ENCODE measurements at regions not wholly inside any gene's neighbourhood (a gene's known extent, or its start where the extent isn't known, plus 50 kb on each side); places are given as distances from the start of the nearest gene placed in this dataset.

- DNase-seq = no peak
- in situ Hi-C loops (cut with HindIII; ENCODE audit: low pct_ligation_motif_present, low sequenced_read_pairs) = no loop called here
- Histone ChIP-seq H3K27me3 (replicated peaks) (no peaks in the 10 kb centered on the region), H3K27ac (no peak overlapping the region), H3K4me3 (ENCODE audit: low read depth, low read length) (no peak overlapping the region), H3K36me3 (replicated peaks) (no peaks in the 10 kb centered on the region)
- TF ChIP-seq, protein P1, sequence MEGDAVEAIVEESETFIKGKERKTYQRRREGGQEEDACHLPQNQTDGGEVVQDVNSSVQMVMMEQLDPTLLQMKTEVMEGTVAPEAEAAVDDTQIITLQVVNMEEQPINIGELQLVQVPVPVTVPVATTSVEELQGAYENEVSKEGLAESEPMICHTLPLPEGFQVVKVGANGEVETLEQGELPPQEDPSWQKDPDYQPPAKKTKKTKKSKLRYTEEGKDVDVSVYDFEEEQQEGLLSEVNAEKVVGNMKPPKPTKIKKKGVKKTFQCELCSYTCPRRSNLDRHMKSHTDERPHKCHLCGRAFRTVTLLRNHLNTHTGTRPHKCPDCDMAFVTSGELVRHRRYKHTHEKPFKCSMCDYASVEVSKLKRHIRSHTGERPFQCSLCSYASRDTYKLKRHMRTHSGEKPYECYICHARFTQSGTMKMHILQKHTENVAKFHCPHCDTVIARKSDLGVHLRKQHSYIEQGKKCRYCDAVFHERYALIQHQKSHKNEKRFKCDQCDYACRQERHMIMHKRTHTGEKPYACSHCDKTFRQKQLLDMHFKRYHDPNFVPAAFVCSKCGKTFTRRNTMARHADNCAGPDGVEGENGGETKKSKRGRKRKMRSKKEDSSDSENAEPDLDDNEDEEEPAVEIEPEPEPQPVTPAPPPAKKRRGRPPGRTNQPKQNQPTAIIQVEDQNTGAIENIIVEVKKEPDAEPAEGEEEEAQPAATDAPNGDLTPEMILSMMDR (IDR thresholded peaks at IDR 0.05; ENCODE audit: low read depth, low read length, missing control alignments) = no peak
These were observed 61.6 kb downstream of the MSX1 start for GRCh38 chr4:4921077-4921476.

- Histone ChIP-seq H3K36me3 (replicated peaks) (no peaks in the 10 kb centered on the region), H3K27ac (no peak overlapping the region), H3K27me3 (replicated peaks) (no peaks in the 10 kb centered on the region), H3K4me3 (ENCODE audit: low read depth, low read length) (no peak overlapping the region)
- in situ Hi-C loops (cut with HindIII; ENCODE audit: low pct_ligation_motif_present, low sequenced_read_pairs) = no loop called here
- TF ChIP-seq, protein P1 (IDR thresholded peaks at IDR 0.05; ENCODE audit: low read depth, low read length, missing control alignments) = no peak
- no peak for DNase-seq
These were observed 63.0 kb downstream of the MSX1 start for GRCh38 chr4:4922441-4922840.

- H3K4me3 ChIP-seq (ENCODE audit: low read depth, low read length) = no peak overlapping the region
- TF ChIP-seq, protein P1 (IDR thresholded peaks at IDR 0.05; ENCODE audit: low read depth, low read length, missing control alignments) = no peak
- in situ Hi-C loops (cut with HindIII; ENCODE audit: low pct_ligation_motif_present, low sequenced_read_pairs) = no loop called here
- H3K27ac ChIP-seq = no peak overlapping the region
- H3K36me3 ChIP-seq (replicated peaks) = no peaks in the 10 kb centered on the region
- no peak for DNase-seq
- no peaks in the 10 kb centered on the region for H3K27me3 ChIP-seq (replicated peaks)
These were observed 63.7 kb downstream of the MSX1 start for GRCh38 chr4:4923201-4923600.

GRCh38 chr4:4930677-4931076 is 71.2 kb downstream of the MSX1 start:
- in situ Hi-C loops (cut with HindIII; ENCODE audit: low pct_ligation_motif_present, low sequenced_read_pairs) = no loop called here

DNA sequence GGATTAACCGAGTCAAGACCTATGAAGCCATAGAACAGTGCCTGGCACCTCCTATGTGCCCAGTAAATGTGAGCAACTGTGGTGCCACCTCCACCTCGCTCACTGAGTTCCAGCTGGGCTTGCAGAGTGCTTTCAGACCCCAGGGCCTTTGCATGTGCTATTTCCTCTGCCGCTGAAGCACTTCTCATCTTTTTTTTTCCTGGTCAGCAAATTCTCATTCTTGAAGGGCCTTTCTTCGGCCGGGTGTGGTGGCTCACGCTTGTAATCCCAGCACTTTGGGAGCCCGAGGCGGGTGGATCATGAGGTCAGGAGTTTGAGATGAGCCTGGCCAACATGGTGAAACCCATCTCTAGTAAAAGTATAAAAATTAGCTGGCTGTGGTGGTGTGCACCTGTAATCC is 76.5 kb downstream of the MSX1 start:
- in situ Hi-C loops (cut with HindIII; ENCODE audit: low pct_ligation_motif_present, low sequenced_read_pairs) = no loop called here
- H3K4me3 ChIP-seq (ENCODE audit: low read depth, low read length) = no peak overlapping the region
- DNase-seq = no peak
- TF ChIP-seq, protein P1 (IDR thresholded peaks at IDR 0.05; ENCODE audit: low read depth, low read length, missing control alignments) = no peak
- H3K27ac ChIP-seq = no peak overlapping the region
- no peaks in the 10 kb centered on the region for H3K27me3 ChIP-seq (replicated peaks)
- no peaks in the 10 kb centered on the region for H3K36me3 ChIP-seq (replicated peaks)

More at GRCh38 chr4:4930677-4931076, 71.2 kb downstream of the MSX1 start:
- TF ChIP-seq, protein P1 (IDR thresholded peaks at IDR 0.05; ENCODE audit: low read depth, low read length, missing control alignments) = no peak
- Histone ChIP-seq H3K27me3 (replicated peaks) (no peaks in the 10 kb centered on the region), H3K27ac (no peak overlapping the region), H3K36me3 (replicated peaks) (no peaks in the 10 kb centered on the region), H3K4me3 (ENCODE audit: low read depth, low read length) (no peak overlapping the region)
- no peak for DNase-seq

GRCh38 chr4:4937926-4938325 is 78.5 kb downstream of the MSX1 start:
- in situ Hi-C loops (cut with HindIII; ENCODE audit: low pct_ligation_motif_present, low sequenced_read_pairs) = no loop called here
- Histone ChIP-seq H3K4me3 (ENCODE audit: low read depth, low read length) (no peak overlapping the region), H3K36me3 (replicated peaks) (no peaks in the 10 kb centered on the region), H3K27me3 (replicated peaks) (no peaks in the 10 kb centered on the region), H3K27ac (no peak overlapping the region)
- TF ChIP-seq, protein P1 (IDR thresholded peaks at IDR 0.05; ENCODE audit: low read depth, low read length, missing control alignments) = no peak
- no peak for DNase-seq
